GM12873 (cell line): ENCODE measurements at regions not wholly inside any gene's neighbourhood (a gene's known extent, or its start where the extent isn't known, plus 50 kb on each side); places are given as distances from the start of the nearest gene placed in this dataset.

Source experiments
- TF ChIP-seq, protein P1 (sequence below): IDR thresholded peaks from 2 replicates; pipeline ENCODE4 v1.5.1; 2012; ENCODE audit warnings: low read depth, mild to moderate bottlenecking, moderate library complexity, low read length, control low read depth; ENCODE audit not compliant: insufficient read depth; ENCODE audit errors: missing control alignments

DNA sequence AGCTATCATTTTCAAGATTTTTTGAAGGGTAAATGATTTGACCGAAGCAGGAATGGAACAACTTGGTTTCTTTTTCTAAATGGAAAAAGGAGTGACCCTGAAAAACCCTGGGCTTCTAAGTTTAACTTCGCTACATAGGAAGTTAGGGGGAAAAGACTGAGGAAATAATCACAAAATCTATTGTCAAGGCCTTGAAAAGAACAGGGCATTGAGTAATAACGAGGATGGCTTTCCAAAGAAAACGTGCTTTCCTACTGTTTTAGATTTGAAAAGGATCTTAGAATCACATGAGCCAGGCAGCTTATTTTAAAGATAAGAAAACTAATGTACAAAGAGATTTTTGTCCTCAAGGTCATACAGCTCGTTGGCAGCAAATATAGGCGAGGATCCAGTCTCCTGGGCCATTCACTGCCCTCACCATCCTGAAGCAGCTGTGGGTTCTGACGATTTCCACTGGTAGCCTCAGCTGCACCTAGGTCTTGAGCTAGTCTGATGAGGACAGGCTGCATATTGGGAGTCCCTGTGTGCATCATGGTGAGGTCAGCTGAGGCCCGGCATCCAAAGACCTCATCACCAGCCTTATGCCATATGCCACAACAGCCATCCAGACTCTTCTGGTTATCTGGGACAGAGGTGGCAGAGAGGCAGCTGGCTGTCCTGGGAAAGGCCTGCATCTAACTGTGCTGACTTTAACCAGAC, 384.7 kb upstream of the NRP1 start:
- TF ChIP-seq, protein P1, sequence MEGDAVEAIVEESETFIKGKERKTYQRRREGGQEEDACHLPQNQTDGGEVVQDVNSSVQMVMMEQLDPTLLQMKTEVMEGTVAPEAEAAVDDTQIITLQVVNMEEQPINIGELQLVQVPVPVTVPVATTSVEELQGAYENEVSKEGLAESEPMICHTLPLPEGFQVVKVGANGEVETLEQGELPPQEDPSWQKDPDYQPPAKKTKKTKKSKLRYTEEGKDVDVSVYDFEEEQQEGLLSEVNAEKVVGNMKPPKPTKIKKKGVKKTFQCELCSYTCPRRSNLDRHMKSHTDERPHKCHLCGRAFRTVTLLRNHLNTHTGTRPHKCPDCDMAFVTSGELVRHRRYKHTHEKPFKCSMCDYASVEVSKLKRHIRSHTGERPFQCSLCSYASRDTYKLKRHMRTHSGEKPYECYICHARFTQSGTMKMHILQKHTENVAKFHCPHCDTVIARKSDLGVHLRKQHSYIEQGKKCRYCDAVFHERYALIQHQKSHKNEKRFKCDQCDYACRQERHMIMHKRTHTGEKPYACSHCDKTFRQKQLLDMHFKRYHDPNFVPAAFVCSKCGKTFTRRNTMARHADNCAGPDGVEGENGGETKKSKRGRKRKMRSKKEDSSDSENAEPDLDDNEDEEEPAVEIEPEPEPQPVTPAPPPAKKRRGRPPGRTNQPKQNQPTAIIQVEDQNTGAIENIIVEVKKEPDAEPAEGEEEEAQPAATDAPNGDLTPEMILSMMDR: no peak

- TF ChIP-seq, protein P1: no peak
Measured at GRCh38 chr10:33716501-33717267, 382.2 kb upstream of the NRP1 start.

DNA sequence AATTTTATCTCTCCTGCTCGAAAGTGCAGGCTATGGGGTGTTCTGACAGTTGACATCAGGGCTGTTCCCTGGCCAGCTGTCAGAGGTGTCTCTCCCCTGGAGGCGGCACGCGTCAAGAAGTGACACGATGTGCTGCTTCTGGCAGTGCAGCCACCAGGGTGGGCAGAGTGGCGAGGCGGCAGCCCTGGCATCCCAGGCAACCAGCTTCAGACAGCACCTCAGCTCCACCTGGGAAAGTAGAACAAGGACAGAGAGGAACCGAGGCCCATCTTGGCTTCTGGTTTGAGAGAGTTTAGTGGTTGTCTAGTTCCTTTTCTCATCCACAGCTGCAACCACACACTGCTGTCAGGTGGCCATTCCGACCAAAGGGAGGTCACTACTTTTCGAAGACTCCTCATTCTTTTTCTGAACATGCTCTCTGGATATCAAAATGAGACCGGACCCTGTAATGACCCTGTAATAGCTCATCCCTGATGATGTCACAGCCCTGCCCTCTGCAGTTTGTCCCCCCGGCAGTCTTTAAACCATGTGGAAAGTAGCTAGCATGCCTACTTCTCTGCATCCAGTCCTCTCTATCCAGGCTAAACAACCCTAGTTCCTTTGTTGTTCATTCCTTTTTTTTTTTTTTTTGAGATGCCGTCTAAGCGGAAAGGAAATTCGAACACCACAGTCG, 381.0 kb upstream of the NRP1 start:
- TF ChIP-seq, protein P1: peak; percentile 17

- TF ChIP-seq, protein P1: no peak
Measured at GRCh38 chr10:33712825-33713224, 378.4 kb upstream of the NRP1 start.

DNA sequence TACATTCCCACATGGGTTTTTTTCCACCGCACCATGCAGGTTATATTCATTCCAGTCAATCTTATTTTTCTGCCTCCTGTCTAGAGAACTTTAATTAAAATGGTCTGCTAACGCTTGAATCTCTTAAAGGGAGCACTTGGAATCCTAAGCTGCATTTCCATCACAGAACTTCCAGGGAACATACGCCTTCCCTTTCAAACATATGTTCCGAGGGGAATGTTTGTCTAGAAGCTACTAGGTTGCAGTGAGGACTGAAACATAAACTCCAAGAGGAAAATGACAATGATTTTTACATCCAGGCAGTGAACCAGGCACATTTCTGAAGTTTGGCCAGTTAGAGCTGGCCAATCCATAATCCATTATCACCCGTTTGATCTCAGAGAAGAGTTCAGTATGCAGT, 375.5 kb upstream of the NRP1 start:
- TF ChIP-seq, protein P1: no peak

- TF ChIP-seq, protein P1: no peak
Measured at GRCh38 chr10:33709008-33709753, 374.7 kb upstream of the NRP1 start.
